CD4-positive, alpha-beta T cell treated with Interleukin-12 subunit alpha and Interleukin-12 subunit beta, for 1 hour (primary cell): ENCODE measurements at regions not wholly inside any gene's neighbourhood (a gene's known extent, or its start where the extent isn't known, plus 50 kb on each side); places are given as distances from the start of the nearest gene placed in this dataset.

Experiments
- DNase-seq: peaks from one replicate; pipeline ENCODE4 v3.0.0-alpha.2; 2020

- DNase-seq = no peak
Observed at GRCh38 chr9:80399606-80400005, 827.8 kb downstream of the TLE4 start.

DNA sequence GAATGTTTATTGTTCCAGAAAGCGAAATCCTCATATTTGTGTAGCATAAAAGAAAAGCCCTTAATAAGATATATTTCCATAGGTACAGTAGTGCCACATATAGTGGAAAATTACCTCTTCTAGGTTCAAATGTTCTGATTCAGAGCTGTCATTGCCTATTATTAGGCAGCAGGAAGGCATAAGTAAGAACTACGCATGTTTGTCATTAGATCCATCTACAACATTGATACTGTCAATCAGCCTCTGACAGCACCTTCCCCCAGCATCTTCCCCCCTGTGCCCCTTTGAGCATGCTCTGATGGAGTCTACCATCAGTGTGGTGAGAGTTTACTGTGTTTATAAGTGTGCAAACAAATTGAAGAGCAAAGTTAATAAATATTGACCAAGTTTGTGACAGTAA lies 816.1 kb downstream of the TLE4 start:
- DNase-seq = no peak

DNA sequence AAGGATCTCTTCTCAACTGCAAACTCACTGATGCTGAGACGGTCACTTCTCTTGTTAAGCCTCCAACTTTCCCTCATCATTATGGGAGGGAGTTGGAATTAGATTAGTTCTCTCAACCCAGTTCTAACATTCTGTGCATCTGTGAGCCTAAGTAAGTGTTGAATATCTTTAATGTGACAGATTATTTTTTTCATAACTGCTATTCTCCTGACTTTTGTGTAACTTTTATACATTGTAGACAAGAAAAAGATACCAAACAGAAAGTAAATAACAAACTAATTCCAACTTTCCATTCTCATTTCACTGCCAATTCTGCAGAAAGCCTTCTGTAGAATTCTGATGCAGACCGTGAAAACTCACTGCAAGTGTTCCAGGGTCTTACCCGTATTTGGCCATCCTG lies 813.5 kb downstream of the TLE4 start:
- no peak for DNase-seq

DNA sequence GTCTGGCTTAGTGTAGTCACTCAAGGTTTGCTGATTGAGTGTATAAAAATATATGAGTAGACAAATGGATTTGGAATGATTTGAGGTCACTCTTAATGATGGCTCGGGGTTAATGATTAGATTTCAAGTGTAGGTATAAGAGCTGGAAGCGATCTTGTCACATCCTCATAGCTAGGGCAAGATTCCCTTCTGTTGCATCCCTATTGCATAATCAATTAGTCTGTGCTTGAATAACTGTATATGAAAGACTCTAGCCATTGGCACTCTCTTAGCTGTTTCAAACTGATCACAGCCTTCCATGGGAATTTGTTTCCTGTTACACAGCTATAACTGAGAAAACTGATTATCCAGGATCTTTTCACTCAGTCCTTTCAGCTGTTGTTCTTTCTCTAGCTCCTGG lies 811.6 kb downstream of the TLE4 start:
- DNase-seq = no peak

GRCh38 chr9:80382211-80382891 lies 810.6 kb downstream of the TLE4 start:
- no peak for DNase-seq

- no peak for DNase-seq
Observed at GRCh38 chr9:80380301-80380700, 808.5 kb downstream of the TLE4 start.

DNA sequence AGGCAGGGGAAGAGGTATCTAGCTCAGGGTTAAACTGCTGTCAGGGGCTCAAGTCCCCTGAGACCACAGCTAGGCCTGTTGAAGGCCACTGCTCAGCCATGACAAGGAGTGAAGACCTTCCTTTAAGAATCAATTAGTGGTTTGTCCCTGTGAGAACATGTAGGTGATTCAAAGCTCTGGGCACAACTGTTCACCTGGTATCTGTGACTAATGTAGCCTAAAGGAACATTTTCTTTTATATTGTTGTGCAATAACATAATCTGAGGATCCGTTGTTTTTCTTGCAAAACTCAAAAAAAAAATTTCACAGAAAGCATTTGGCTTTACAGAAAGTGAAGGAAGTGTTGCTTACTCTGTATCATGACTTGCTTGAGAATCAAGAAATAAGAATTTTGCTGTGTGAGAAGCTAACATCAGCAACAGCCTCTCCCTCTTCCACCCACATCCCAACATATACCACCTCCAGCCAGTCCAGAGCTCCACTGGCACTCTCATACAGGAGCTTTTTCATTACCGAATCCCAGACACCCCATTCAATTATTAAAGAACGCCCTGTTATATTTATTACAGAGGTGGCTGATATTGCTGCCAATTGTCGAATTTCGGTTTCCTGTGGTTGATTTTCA lies 807.0 kb downstream of the TLE4 start:
- DNase-seq = no peak

- DNase-seq = no peak
Observed at GRCh38 chr9:80376180-80376579, 804.4 kb downstream of the TLE4 start.

DNA sequence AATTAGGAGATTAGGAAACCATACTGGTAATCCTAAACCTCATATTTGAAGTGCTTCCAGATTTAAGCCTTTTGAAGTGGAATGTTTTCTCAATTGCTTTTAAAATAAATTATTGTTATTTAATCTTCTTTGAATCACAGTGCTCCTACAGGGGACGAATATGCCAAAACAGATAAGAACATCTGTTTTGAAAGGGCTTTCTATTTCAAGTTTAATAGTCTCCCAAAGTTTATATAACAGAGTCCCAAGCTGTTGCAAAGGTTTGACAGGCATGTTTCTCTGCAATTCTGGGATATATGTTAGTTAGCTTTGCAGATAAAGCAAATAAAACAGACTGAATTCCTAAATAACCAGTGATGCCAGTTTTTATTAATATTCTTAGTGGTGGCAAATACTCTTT lies 803.7 kb downstream of the TLE4 start:
- DNase-seq = no peak

DNA sequence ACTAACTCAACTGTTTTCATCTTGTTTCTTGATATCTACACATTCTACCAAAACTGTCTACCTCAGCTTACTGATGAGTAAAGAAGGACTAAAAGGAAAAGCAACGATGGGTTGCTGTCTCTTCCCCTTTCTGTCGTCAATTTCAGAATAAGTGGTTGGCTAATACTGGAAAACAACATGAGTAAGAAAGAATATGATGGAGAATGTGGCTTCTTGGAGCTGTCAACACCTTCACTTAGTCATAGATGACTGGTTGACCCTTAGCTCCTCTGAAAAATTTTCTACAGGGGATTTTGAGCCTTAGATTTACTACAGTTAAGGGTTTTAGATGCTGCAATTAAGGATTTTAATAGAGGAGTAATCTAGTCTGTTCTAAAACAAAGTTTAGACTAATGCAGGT lies 797.9 kb downstream of the TLE4 start:
- no peak for DNase-seq

DNA sequence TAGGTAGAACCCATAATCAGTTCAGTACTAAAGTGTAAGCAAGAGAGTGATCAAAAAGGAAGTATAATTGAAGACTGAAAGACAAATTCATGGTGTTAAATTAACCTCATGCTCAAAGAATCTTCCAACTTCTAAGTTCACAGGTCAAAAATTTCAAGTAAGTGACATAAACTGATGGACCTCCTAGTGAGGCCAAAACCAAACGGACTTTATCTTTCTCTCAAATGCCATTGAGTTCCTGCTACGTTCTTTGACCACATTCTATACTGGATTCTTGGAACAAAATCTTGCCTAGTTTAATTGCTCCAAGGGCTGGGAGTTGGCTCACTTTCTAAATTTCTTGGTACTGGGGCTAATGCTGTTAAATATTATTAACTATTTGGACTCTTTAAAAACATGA lies 794.9 kb downstream of the TLE4 start:
- no peak for DNase-seq

GRCh38 chr9:80359941-80360881 lies 788.4 kb downstream of the TLE4 start:
- no peak for DNase-seq

DNA sequence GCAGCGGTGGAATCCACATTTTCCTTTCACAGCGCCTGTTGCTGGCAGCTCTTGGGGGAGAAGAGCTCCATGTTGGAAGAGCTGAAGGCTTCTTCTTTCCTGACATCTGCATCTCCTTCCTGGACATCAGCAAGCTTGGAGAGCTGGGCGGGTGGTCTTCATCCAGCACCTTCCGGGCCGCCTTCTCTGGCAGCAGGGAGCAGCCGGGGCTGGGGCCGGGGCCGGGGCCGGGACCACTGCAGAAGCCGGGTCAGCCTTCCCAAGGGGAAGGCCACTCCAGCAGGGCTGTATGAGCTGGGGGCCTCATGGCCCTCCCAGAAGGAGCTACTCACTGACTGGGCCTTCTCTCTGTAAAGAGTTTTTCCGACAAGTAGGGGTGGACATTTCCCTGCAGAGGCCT lies 787.5 kb downstream of the TLE4 start:
- DNase-seq = no peak

DNA sequence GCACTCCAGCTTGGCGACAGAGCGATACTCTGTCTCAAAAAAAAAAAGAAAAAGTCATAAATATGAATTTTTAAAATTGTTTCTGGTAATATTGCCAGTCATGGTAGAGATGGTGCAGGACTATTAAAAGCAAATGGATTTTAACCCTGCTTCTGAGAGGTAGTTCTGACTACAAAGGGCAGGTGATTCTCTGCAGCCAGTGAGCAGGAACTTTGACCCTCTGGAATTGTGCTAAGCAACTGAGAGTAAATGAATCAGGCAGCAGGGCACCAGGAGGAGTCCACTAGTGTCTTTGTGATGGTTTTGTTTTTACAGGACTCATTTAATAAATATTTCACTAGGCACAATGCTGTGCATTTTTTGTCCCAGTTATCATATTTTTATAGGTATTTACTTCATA lies 781.2 kb downstream of the TLE4 start:
- no peak for DNase-seq

DNA sequence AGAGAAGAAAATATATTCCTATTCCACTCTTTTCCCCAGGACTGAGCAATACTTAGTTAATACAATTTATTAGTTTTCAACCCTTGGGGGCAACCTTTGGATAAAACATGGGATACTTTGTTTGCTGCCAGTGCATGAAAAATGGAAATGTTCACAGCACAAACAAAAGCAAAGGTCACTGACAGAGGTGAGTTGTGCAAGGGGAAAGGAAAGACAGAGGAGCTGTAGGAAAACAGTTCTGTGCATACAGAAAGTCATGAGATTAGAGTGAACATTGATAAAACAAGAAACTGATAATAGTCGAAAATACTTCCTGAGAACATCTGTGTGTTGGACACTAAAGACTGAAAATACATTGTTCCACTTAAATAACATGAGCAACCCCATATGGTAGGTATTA lies 779.8 kb downstream of the TLE4 start:
- no peak for DNase-seq

GRCh38 chr9:80326105-80326504 lies 754.3 kb downstream of the TLE4 start:
- no peak for DNase-seq

- DNase-seq = no peak
Observed at GRCh38 chr9:80320916-80321315, 749.2 kb downstream of the TLE4 start.

DNA sequence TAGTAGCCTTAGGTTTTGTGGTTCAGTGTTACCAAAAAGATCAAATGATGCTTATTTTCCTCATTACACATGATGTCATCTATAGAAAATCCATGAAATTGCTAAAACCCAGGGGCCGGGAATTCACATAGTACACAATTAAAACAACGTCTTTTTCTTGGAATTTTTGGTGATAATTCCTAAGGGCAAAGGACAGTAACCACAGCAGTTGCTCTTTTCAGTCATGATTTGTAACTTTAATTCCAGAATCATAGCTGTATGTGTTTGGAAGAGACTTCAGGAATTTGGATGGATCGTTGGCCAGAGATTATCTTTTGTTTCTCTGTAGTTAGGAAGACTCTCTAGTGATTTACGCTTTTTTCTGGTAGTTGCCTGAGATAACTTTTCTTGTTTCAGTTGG lies 748.7 kb downstream of the TLE4 start:
- DNase-seq = no peak

DNA sequence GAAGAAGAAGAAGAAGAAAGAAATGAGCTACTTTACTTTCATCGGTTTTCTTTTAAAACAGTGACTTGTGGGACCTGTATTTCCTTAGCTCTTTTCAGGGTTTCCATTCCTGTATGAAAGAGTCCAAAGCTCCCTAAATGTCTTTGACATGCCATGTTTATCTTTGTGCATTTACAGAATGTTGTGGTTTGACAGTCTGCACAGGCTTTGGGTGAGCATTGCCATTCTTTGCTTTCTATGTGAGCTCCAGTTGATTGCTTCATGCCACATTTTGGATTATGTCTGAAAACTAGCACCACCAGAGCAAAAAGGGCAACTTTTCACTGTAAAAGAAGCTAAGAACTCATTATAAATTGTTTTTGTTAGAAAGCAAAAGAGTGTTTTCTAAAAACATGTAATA lies 733.4 kb downstream of the TLE4 start:
- DNase-seq = no peak

- DNase-seq = no peak
Observed at GRCh38 chr9:80294955-80295354, 723.2 kb downstream of the TLE4 start.

- no peak for DNase-seq
Observed at GRCh38 chr9:80294318-80294717, 722.6 kb downstream of the TLE4 start.

DNA sequence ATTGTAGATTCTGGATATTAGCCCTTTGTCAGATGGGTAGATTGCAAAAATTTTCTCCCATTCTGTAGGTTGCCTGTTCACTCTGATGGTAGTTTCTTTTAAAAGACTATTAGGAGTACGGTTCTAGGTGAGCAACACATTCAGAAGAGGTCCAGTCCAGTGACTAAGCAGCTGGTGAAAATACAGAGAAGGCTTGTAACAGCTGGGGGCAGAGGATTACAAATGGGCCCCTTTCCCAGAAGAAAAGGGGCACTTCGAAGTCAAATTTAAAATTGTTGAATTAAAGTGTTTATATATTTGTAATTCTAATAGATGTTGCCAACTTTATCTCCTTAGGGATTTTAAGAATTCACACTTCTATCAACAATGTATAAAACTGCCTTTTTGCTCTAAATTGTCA lies 720.5 kb downstream of the TLE4 start:
- no peak for DNase-seq

DNA sequence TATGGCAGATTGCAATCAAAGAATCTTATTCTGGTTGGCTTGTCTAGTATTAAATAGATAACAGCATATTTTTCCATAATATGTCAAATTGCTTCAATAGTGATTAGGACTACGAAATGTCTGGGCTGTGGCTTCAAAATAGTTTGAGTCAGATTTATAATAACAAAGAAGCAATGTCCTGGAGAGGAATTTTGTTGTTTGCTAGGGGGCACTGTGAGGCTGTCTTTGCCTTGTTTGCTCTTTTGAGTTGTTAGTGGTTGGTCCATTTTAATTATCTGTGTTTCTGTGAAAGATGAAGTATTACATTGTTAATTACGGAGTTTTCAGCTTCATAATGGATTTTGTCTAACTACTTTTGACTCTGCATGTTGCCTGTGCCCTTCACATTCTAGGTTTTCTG lies 713.6 kb downstream of the TLE4 start:
- DNase-seq = no peak

GRCh38 chr9:80282766-80283165 lies 711.0 kb downstream of the TLE4 start:
- no peak for DNase-seq
